ENCODE measurements at regions not wholly inside any gene's neighbourhood (a gene's known extent, or its start where the extent isn't known, plus 50 kb on each side); places are given as distances from the start of the nearest gene placed in this dataset.

- no peak for DNase-seq (ENCODE audit: low read depth in 2 of 2, low spot score in 1 of 2)
Measured at GRCh38 chr22:48173773-48174160, 1411.3 kb downstream of the TBC1D22A start.

GRCh38 chr22:48173061-48173772, 1410.8 kb downstream of the TBC1D22A start:
- no peak for DNase-seq (ENCODE audit: low read depth in 2 of 2, low spot score in 1 of 2)

GRCh38 chr22:48171271-48171691, 1408.8 kb downstream of the TBC1D22A start:
- no peak for DNase-seq (ENCODE audit: low read depth in 2 of 2, low spot score in 1 of 2)

GRCh38 chr22:48169227-48169626, 1406.8 kb downstream of the TBC1D22A start:
- DNase-seq (ENCODE audit: low read depth in 2 of 2, low spot score in 1 of 2): no peak

GRCh38 chr22:48167238-48167637, 1404.8 kb downstream of the TBC1D22A start:
- DNase-seq (ENCODE audit: low read depth in 2 of 2, low spot score in 1 of 2): no peak

GRCh38 chr22:48161298-48161697, 1398.8 kb downstream of the TBC1D22A start:
- DNase-seq (ENCODE audit: low read depth in 2 of 2, low spot score in 1 of 2): no peak

- DNase-seq (ENCODE audit: low read depth in 2 of 2, low spot score in 1 of 2): no peak
Measured at GRCh38 chr22:48157676-48158075, 1395.2 kb downstream of the TBC1D22A start.

- DNase-seq (ENCODE audit: low read depth in 2 of 2, low spot score in 1 of 2): no peak
Measured at GRCh38 chr22:48156603-48157355, 1394.3 kb downstream of the TBC1D22A start.

- no peak for DNase-seq (ENCODE audit: low read depth in 2 of 2, low spot score in 1 of 2)
Measured at GRCh38 chr22:48155446-48155845, 1393.0 kb downstream of the TBC1D22A start.

- no peak for DNase-seq (ENCODE audit: low read depth in 2 of 2, low spot score in 1 of 2)
Measured at GRCh38 chr22:48154943-48155240, 1392.4 kb downstream of the TBC1D22A start.

- no peak for DNase-seq (ENCODE audit: low read depth in 2 of 2, low spot score in 1 of 2)
Measured at GRCh38 chr22:48154169-48154942, 1391.9 kb downstream of the TBC1D22A start.

- DNase-seq (ENCODE audit: low read depth in 2 of 2, low spot score in 1 of 2): no peak
Measured at GRCh38 chr22:48153726-48154125, 1391.3 kb downstream of the TBC1D22A start.

GRCh38 chr22:48152916-48153315, 1390.5 kb downstream of the TBC1D22A start:
- DNase-seq (ENCODE audit: low read depth in 2 of 2, low spot score in 1 of 2): no peak

- DNase-seq (ENCODE audit: low read depth in 2 of 2, low spot score in 1 of 2): no peak
Measured at GRCh38 chr22:48152164-48152775, 1389.8 kb downstream of the TBC1D22A start.

GRCh38 chr22:48151641-48152040, 1389.2 kb downstream of the TBC1D22A start:
- DNase-seq (ENCODE audit: low read depth in 2 of 2, low spot score in 1 of 2): no peak

GRCh38 chr22:48147831-48148230, 1385.4 kb downstream of the TBC1D22A start:
- no peak for DNase-seq (ENCODE audit: low read depth in 2 of 2, low spot score in 1 of 2)

- DNase-seq (ENCODE audit: low read depth in 2 of 2, low spot score in 1 of 2): no peak
Measured at GRCh38 chr22:48147404-48147803, 1385.0 kb downstream of the TBC1D22A start.

- DNase-seq (ENCODE audit: low read depth in 2 of 2, low spot score in 1 of 2): no peak
Measured at GRCh38 chr22:48146426-48146825, 1384.0 kb downstream of the TBC1D22A start.

- no peak for DNase-seq (ENCODE audit: low read depth in 2 of 2, low spot score in 1 of 2)
Measured at GRCh38 chr22:48145738-48146137, 1383.3 kb downstream of the TBC1D22A start.

GRCh38 chr22:48144318-48144717, 1381.9 kb downstream of the TBC1D22A start:
- DNase-seq (ENCODE audit: low read depth in 2 of 2, low spot score in 1 of 2): no peak

- no peak for DNase-seq (ENCODE audit: low read depth in 2 of 2, low spot score in 1 of 2)
Measured at GRCh38 chr22:48143856-48144255, 1381.4 kb downstream of the TBC1D22A start.

GRCh38 chr22:48142388-48142787, 1379.9 kb downstream of the TBC1D22A start:
- DNase-seq (ENCODE audit: low read depth in 2 of 2, low spot score in 1 of 2): no peak

Measured in stimulated activated CD8-positive, alpha-beta memory T cell treated with anti-CD3 and anti-CD28 coated beads, Interleukin-4, amount 100 ng/mL, for 4 hours (primary cell).